ENCODE measurements at regions not wholly inside any gene's neighbourhood (a gene's known extent, or its start where the extent isn't known, plus 50 kb on each side); places are given as distances from the start of the nearest gene placed in this dataset.

- TF ChIP-seq CTCF (IDR thresholded peaks at IDR 0.05), result no peak
- TF ChIP-seq POLR2A (IDR thresholded peaks at IDR 0.05), result no peak
These were observed 201.2 kb downstream of the MTRR start for GRCh38 chr5:8070138-8070537.

All from heart left ventricle (tissue), 13 donors.